ENCODE measurements at regions not wholly inside any gene's neighbourhood (a gene's known extent, or its start where the extent isn't known, plus 50 kb on each side); places are given as distances from the start of the nearest gene placed in this dataset.

DNA sequence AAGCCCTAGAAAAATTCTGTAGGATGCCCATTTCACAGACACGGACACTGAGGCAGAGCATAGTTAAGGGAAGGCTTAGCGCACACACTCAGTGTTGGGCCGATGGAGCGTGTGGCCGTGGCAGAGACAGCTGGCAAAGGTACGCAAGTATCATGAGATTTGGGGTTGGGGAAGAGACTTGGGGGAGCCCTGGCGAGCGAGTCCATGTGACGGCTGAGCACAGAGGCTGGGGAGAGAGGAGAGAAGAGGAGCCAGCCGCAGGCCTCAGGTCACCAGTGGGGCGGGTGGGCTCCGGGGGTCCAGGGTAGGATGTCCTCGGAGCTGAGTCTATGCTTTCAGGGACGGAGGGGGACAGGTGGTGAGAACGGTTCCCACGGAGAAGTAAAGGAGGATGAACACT, 311.3 kb downstream of the CTTN start:
- H2AFZ ChIP-seq, result no peak overlapping the region
- BruUV-seq (replicated peaks), result no TSS peak
- POLR2A ChIA-PET (ENCODE audit: unreplicated experiment), result no interaction called here
- H3K9me3 ChIP-seq (ENCODE audit: insufficient read depth, low read depth), result no peaks in the 10 kb centered on the region
- CTCF ChIA-PET, result no interaction called here
- H3K4me3 ChIP-seq, result no peak overlapping the region
- no peaks in the 10 kb centered on the region for H3K36me3 ChIP-seq (ENCODE audit: low read depth)
- intact Hi-C loops (cut with micrococcal nuclease; ENCODE audit: unreplicated experiment), result no loop called here
- TF ChIP-seq, protein P1, sequence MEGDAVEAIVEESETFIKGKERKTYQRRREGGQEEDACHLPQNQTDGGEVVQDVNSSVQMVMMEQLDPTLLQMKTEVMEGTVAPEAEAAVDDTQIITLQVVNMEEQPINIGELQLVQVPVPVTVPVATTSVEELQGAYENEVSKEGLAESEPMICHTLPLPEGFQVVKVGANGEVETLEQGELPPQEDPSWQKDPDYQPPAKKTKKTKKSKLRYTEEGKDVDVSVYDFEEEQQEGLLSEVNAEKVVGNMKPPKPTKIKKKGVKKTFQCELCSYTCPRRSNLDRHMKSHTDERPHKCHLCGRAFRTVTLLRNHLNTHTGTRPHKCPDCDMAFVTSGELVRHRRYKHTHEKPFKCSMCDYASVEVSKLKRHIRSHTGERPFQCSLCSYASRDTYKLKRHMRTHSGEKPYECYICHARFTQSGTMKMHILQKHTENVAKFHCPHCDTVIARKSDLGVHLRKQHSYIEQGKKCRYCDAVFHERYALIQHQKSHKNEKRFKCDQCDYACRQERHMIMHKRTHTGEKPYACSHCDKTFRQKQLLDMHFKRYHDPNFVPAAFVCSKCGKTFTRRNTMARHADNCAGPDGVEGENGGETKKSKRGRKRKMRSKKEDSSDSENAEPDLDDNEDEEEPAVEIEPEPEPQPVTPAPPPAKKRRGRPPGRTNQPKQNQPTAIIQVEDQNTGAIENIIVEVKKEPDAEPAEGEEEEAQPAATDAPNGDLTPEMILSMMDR (conservative IDR thresholded peaks at IDR 0.05), result no peak
- no peak for TF ChIP-seq EZH2 (IDR thresholded peaks at IDR 0.05; ENCODE audit: low read depth)
- no peak overlapping the region for H3K27ac ChIP-seq
- H3K9me2 ChIP-seq (ENCODE audit: insufficient read depth), result no peaks in the 10 kb centered on the region
- H4K20me1 ChIP-seq (ENCODE audit: insufficient read depth), result peaks cover 27% of the 10 kb centered on the region
- DNase-seq, result no peak
- H3K79me2 ChIP-seq (ENCODE audit: low read depth), result no peaks in the 10 kb centered on the region
- H3K4me2 ChIP-seq, result no peak overlapping the region
- no peaks in the 10 kb centered on the region for H3K4me1 ChIP-seq (replicated peaks; ENCODE audit: insufficient read depth)
- no peaks in the 10 kb centered on the region for H3F3A ChIP-seq (ENCODE audit: insufficient read depth, low read depth)
- no peaks in the 10 kb centered on the region for H3K27me3 ChIP-seq (ENCODE audit: insufficient read depth, low read depth)

DNA sequence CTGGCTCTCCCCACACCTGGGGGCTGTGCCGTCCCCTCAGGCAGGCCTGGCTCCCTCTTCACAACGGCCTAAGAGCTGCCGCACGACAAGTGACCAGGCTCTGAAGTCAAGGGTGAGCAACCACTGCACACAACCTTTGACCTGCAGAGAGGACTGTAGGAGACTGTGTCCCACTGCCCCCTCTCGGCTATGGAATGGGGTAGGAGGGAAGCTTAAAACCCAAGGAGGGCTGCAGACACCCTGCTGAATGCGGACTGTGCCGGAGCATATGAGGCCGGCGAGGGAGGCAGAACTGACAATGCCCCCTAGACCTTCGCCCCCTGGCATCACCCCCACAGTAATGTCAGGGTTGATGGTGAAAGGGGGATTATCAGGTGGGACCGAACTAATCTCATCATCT, 311.9 kb downstream of the CTTN start:
- Histone ChIP-seq H4K20me1 (ENCODE audit: insufficient read depth) (peaks cover 25% of the 10 kb centered on the region), H3K4me1 (replicated peaks; ENCODE audit: insufficient read depth) (no peaks in the 10 kb centered on the region), H3K9me2 (ENCODE audit: insufficient read depth) (no peaks in the 10 kb centered on the region), H3K27me3 (ENCODE audit: insufficient read depth, low read depth) (no peaks in the 10 kb centered on the region), H3K36me3 (ENCODE audit: low read depth) (no peaks in the 10 kb centered on the region), H3K27ac (no peak overlapping the region), H3K9me3 (ENCODE audit: insufficient read depth, low read depth) (no peaks in the 10 kb centered on the region), H3K4me3 (no peak overlapping the region), H2AFZ (no peak overlapping the region), H3K79me2 (ENCODE audit: low read depth) (no peaks in the 10 kb centered on the region), H3K4me2 (no peak overlapping the region), H3F3A (ENCODE audit: insufficient read depth, low read depth) (no peaks in the 10 kb centered on the region)
- DNase-seq, result no peak
- TF ChIP-seq, protein P1 (conservative IDR thresholded peaks at IDR 0.05), result no peak
- no peak for TF ChIP-seq EZH2 (IDR thresholded peaks at IDR 0.05; ENCODE audit: low read depth)
- intact Hi-C loops (cut with micrococcal nuclease; ENCODE audit: unreplicated experiment), result no loop called here
- ChIA-PET POLR2A (ENCODE audit: unreplicated experiment) (no interaction called here), CTCF (no interaction called here)
- no TSS peak for BruUV-seq (replicated peaks)

DNA sequence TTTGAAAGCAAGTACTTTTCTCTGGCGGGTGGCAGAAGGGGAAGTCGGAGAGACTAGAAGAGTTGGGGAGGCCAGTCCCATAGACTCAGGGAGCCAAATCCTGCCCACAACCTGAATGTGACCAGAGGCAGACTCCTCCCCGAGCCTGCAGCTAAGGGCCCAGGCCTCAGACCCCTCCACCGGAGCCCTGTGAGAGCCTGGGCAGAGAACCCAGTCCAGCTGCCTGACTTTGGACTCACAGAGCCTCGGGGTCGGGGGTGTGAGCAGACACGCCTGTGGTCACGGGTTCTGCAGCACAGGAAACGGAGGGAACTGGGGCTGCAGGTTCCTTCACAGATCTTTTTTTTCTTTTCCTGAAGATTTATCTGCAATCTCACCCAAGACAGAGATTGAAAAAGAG, 312.3 kb downstream of the CTTN start:
- H3K4me3 ChIP-seq, result no peak overlapping the region
- no peaks in the 10 kb centered on the region for H3K36me3 ChIP-seq (ENCODE audit: low read depth)
- no peaks in the 10 kb centered on the region for H3K9me3 ChIP-seq (ENCODE audit: insufficient read depth, low read depth)
- intact Hi-C loops (cut with micrococcal nuclease; ENCODE audit: unreplicated experiment), result no loop called here
- TF ChIP-seq EZH2 (IDR thresholded peaks at IDR 0.05; ENCODE audit: low read depth), result no peak
- TF ChIP-seq, protein P1 (conservative IDR thresholded peaks at IDR 0.05), result no peak
- no peaks in the 10 kb centered on the region for H3K27me3 ChIP-seq (ENCODE audit: insufficient read depth, low read depth)
- POLR2A ChIA-PET (ENCODE audit: unreplicated experiment), result no interaction called here
- H3K4me1 ChIP-seq (replicated peaks; ENCODE audit: insufficient read depth), result no peaks in the 10 kb centered on the region
- H4K20me1 ChIP-seq (ENCODE audit: insufficient read depth), result peaks cover 21% of the 10 kb centered on the region
- H3F3A ChIP-seq (ENCODE audit: insufficient read depth, low read depth), result no peaks in the 10 kb centered on the region
- BruUV-seq (replicated peaks), result no TSS peak
- H3K4me2 ChIP-seq, result no peak overlapping the region
- H3K79me2 ChIP-seq (ENCODE audit: low read depth), result no peaks in the 10 kb centered on the region
- no peak for DNase-seq
- H3K9me2 ChIP-seq (ENCODE audit: insufficient read depth), result no peaks in the 10 kb centered on the region
- H3K27ac ChIP-seq, result no peak overlapping the region
- H2AFZ ChIP-seq, result no peak overlapping the region
- CTCF ChIA-PET, result no interaction called here
